HEK293T (cell line): ENCODE measurements at regions not wholly inside any gene's neighbourhood (a gene's known extent, or its start where the extent isn't known, plus 50 kb on each side); places are given as distances from the start of the nearest gene placed in this dataset.
"Not testable (repeated sequence)": the region's sequence is repeated elsewhere in the genome, so short reads cannot be mapped to it uniquely, and the experiment has no call there.

ENCODE experiments used
- CTCF ChIA-PET: fragments of 350-600 bp; formaldehyde crosslinking; extraction: SDS; loops from one replicate; lab custom pipeline; 2021; ENCODE audit warnings: antibody characterized with exemption, inconsistent platforms; lab: Yijun Ruan, JAX
- POLR2A ChIA-PET: fragments of 350-600 bp; formaldehyde crosslinking; extraction: SDS; loops from one replicate; lab custom pipeline; 2020; ENCODE audit warnings: antibody characterized with exemption, inconsistent platforms; lab: Yijun Ruan, JAX
- DNase-seq: peaks from one replicate; pipeline ENCODE4 v3.0.0; 2012; ENCODE audit warnings: mixed read lengths; ENCODE audit errors: extremely low spot score
- ARNT ChIP-seq: fragments of 450-650 bp; IDR thresholded peaks from 2 replicates; pipeline ENCODE4 v1.6.1; 2017; ENCODE audit warnings: mild to moderate bottlenecking
- BHLHE40 ChIP-seq: fragments of 450-650 bp; IDR thresholded peaks from 2 replicates; pipeline ENCODE4 v1.6.1; 2016; ENCODE audit warnings: mild to moderate bottlenecking, moderate library complexity, borderline replicate concordance
- CTBP1 ChIP-seq: fragments of 450-650 bp; IDR thresholded peaks from 2 replicates; pipeline ENCODE4 v1.6.1; 2016; ENCODE audit warnings: borderline replicate concordance
- ELF4 ChIP-seq: fragments of 450-650 bp; IDR thresholded peaks from 2 replicates; pipeline ENCODE4 v1.6.1; 2017; ENCODE audit warnings: antibody characterized with exemption
- FOXA1 ChIP-seq: fragments of 450-650 bp; IDR thresholded peaks from 2 replicates; pipeline ENCODE4 v1.6.1; 2016; ENCODE audit warnings: mild to moderate bottlenecking
- FOXK2 ChIP-seq: fragments of 450-650 bp; IDR thresholded peaks from 2 replicates; pipeline ENCODE4 v1.6.1; 2016; ENCODE audit warnings: mild to moderate bottlenecking
- FOXM1 ChIP-seq: fragments of 450-650 bp; IDR thresholded peaks from 2 replicates; pipeline ENCODE4 v1.6.1; 2017; ENCODE audit warnings: mild to moderate bottlenecking, borderline replicate concordance
- HDGF ChIP-seq: fragments of 450-650 bp; IDR thresholded peaks from 2 replicates; pipeline ENCODE4 v1.6.1; 2017; ENCODE audit warnings: antibody characterized with exemption, borderline replicate concordance
- L3MBTL2 ChIP-seq: fragments of 450-650 bp; conservative IDR thresholded peaks from 2 replicates; pipeline ENCODE4 v1.6.1; 2016; ENCODE audit warnings: mild to moderate bottlenecking
- LEF1 ChIP-seq: fragments of 450-650 bp; IDR thresholded peaks from 2 replicates; pipeline ENCODE4 v1.6.1; 2017; ENCODE audit warnings: mild to moderate bottlenecking, borderline replicate concordance
- NFRKB ChIP-seq: fragments of 450-650 bp; IDR thresholded peaks from 2 replicates; pipeline ENCODE4 v1.6.1; 2016; ENCODE audit warnings: mild to moderate bottlenecking, moderate library complexity
- SP1 ChIP-seq: fragments of 450-650 bp; IDR thresholded peaks from 2 replicates; pipeline ENCODE4 v1.6.1; 2017
- SUZ12 ChIP-seq: fragments of 450-650 bp; IDR thresholded peaks from 2 replicates; pipeline ENCODE4 v1.6.1; 2016; ENCODE audit warnings: mild to moderate bottlenecking
- TARDBP ChIP-seq: fragments of 450-650 bp; IDR thresholded peaks from 2 replicates; pipeline ENCODE4 v1.6.1; 2016
- ZNF384 ChIP-seq: fragments of 450-650 bp; IDR thresholded peaks from 2 replicates; pipeline ENCODE4 v1.6.1; 2016
- TF ChIP-seq, protein P1 (sequence below): fragments of 450-650 bp; IDR thresholded peaks from 2 replicates; pipeline ENCODE4 v1.6.1; 2016

GRCh38 chr13:109702030-109702597 is 84.3 kb downstream of the IRS2 start:
- CTCF ChIA-PET = not testable (repeated sequence)

GRCh38 chr13:109700176-109700575 is 86.2 kb downstream of the IRS2 start:
- no peak for DNase-seq
- ChIA-PET POLR2A (interaction anchor here (1.4 kb wide), 1 partner anchor 80 kb away, joined by 3 read pairs; no protein-coding TSS in a partner anchor), CTCF (no interaction called here)
- TF ChIP-seq FOXK2 (no peak), FOXA1 (no peak), TARDBP (no peak), ARNT (no peak), LEF1 (no peak), SUZ12 (no peak), ELF4 (no peak), ZNF384 (no peak), FOXM1 (no peak), BHLHE40 (no peak), NFRKB (no peak)

More at GRCh38 chr13:109702030-109702597, 84.3 kb downstream of the IRS2 start:
- DNase-seq, POLR2A ChIA-PET: not testable (repeated sequence)

DNA sequence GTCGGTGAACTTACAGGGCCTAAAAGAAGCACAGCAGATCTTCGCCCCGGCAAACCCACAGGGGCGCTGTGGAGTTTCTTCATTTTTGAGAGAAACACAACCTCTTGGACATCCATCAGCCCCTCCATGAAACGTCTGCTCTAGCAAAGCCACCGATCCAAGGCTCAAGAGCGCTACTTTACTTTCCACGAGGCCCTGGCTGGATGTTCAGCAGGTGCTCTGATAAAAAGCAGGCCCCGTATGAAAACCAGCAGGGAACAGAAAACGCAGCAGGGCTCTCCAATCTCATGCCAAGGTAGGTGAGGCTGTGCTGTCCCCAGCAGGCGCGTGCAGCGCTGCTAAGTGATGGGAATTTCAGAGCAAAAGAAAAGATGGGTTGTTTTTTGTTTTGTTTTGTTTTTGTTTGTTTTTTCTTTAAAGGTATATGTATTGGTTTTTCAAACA is 86.7 kb downstream of the IRS2 start:
- no peak for TF ChIP-seq FOXM1
- no peak for TF ChIP-seq ARNT
- TF ChIP-seq L3MBTL2 = no peak
- TF ChIP-seq FOXK2 = no peak
- no peak for TF ChIP-seq LEF1
- TF ChIP-seq BHLHE40 = no peak
- TF ChIP-seq NFRKB = no peak
- TF ChIP-seq, protein P1, sequence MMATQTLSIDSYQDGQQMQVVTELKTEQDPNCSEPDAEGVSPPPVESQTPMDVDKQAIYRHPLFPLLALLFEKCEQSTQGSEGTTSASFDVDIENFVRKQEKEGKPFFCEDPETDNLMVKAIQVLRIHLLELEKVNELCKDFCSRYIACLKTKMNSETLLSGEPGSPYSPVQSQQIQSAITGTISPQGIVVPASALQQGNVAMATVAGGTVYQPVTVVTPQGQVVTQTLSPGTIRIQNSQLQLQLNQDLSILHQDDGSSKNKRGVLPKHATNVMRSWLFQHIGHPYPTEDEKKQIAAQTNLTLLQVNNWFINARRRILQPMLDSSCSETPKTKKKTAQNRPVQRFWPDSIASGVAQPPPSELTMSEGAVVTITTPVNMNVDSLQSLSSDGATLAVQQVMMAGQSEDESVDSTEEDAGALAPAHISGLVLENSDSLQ = no peak
- TF ChIP-seq FOXA1 = no peak
- TF ChIP-seq TARDBP = no peak
- TF ChIP-seq ZNF384 = no peak
- TF ChIP-seq SP1 = no peak
- no peak for TF ChIP-seq HDGF
- TF ChIP-seq ELF4 = no peak
- TF ChIP-seq SUZ12 = no peak
- no peak for TF ChIP-seq CTBP1
- ChIA-PET POLR2A (no interaction called here), CTCF (no interaction called here)
- no peak for DNase-seq

- ChIA-PET POLR2A (no interaction called here), CTCF (no interaction called here)
- TF ChIP-seq ELF4 = no peak
- DNase-seq = no peak
Observed at GRCh38 chr13:109698779-109699178, 87.6 kb downstream of the IRS2 start.

DNA sequence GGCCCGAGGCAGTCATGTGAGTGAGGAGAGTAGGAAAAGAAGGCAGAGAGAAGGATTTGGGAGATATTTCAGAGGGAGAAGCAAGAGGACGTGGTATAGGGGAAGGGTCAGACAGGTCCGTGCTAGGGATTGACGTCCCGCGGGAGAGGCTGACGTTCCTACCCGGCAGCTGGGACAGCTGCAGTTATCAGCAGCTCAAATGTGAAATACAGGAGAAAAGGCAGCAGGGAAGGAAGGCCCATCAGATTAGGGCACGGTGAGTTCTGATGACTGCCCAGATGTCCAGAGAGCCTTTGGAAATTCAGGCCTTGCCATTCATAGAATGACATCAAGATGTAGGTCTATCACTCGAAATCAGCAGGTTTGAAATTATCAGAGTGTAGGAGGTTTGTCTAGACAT is 88.4 kb downstream of the IRS2 start:
- TF ChIP-seq ARNT (no peak), HDGF (no peak), ZNF384 (no peak), ELF4 (no peak), SP1 (no peak), SUZ12 (no peak), FOXA1 (no peak), FOXK2 (no peak), BHLHE40 (no peak)
- TF ChIP-seq, protein P1 = no peak
- POLR2A ChIA-PET = no interaction called here
- DNase-seq = no peak
- CTCF ChIA-PET = no interaction called here

DNA sequence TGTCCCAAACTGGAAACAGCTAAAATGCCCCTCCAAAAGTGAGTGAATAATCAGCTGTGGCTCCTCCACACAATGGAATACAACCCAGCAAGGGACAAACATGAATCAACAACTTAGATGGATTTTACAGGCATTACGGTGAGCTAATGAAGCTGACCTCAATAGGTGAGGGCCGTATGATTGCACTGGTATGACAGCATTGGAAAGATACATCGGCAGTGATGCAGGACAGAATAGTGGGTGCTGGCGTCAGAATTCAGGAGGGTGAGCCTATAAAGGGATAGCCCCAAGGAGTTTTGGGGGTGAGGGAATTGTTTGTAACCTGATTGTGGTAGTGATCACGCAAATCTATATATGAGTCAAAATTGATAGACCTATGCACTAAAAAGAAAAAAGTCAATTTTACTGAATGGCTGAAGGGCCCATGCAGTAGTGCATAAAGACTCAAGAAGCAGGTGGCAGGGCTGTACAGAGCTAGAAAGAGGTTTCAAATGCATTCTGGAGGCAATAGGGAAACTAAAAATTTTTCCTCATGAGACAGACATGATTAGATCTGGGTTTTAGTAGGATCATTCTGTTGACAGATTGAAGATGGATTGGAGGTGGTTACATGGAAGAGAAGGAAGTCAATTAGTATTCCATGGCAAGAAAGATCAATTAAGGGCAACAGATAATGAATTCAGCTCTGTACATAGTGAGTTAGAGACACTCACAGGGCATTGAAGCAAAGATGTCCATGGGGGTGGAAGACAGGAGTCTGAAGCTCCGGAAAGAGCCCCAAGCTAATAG is 90.8 kb downstream of the IRS2 start:
- TF ChIP-seq, protein P1 = no peak
- TF ChIP-seq SP1 = no peak
- no peak for TF ChIP-seq L3MBTL2
- no peak for TF ChIP-seq LEF1
- no peak for DNase-seq
- ChIA-PET POLR2A (no interaction called here), CTCF (no interaction called here)

DNA sequence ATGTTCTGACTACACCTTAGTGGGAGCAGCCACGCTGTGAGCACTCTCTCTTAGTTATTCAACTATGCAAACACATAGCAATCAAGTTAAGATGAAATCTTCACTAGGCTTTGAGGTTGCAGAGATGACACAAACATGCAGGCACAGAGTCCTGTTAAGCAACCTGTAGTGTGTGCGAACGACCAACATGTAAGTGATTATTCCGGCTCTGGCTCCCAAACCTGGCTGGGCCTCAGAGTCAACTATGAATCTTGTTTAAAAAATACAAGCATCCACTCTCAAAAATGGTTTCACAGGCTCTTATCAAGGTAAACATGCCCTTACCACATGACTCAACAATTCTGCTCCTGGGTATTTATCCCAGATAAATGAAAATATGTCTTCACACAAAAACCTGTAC is 91.4 kb downstream of the IRS2 start:
- TF ChIP-seq L3MBTL2 (no peak), SUZ12 (no peak), NFRKB (no peak)
- ChIA-PET POLR2A (no interaction called here), CTCF (no interaction called here)
- no peak for DNase-seq
